Keratinocyte (primary cell): ENCODE measurements at regions not wholly inside any gene's neighbourhood (a gene's known extent, or its start where the extent isn't known, plus 50 kb on each side); places are given as distances from the start of the nearest gene placed in this dataset.

ENCODE experiments used
- DNase-seq: peaks from one replicate; pipeline ENCODE4 v3.0.0-alpha.2; 2011; ENCODE audit warnings: low read depth, missing footprints, low spot score
- FAIRE-seq: peaks from 2 replicates; lab custom pipeline; 2011; peaks lifted over from hg19 to GRCh38; lab: Jason Lieb, UNC
- H2AFZ ChIP-seq: 2 replicates; pipeline ENCODE4 v1.6.0; 2012; ENCODE audit warnings: low read length, control low read depth, inconsistent platforms; ENCODE audit not compliant: control insufficient read depth
- H3K27ac ChIP-seq: 2 replicates; pipeline ENCODE4 v1.5.1; 2011; ENCODE audit warnings: low read length; ENCODE audit not compliant: control insufficient read depth, insufficient read depth
- H3K27me3 ChIP-seq: 3 replicates; pipeline ENCODE4 v1.6.0; 2011; ENCODE audit warnings: low read length; ENCODE audit not compliant: control insufficient read depth, insufficient read depth; ENCODE audit errors: extremely low read depth
- H3K36me3 ChIP-seq, 2 experiments: 2 replicates in 1 of 2; 3 replicates in 1 of 2; pipeline ENCODE4 v1.5.1; 2011; ENCODE audit warnings: low read length in 2 of 2, mild to moderate bottlenecking in 1 of 2; ENCODE audit not compliant: control insufficient read depth in 2 of 2, insufficient read depth in 2 of 2; ENCODE audit errors: extremely low read depth in 1 of 2
- H3K4me1 ChIP-seq: 3 replicates; pipeline ENCODE4 v1.5.1; 2011; ENCODE audit warnings: low read length; ENCODE audit not compliant: control insufficient read depth, insufficient read depth; ENCODE audit errors: extremely low read depth
- H3K4me2 ChIP-seq: 3 replicates; pipeline ENCODE4 v1.6.0; 2011; ENCODE audit warnings: low read depth, low read length; ENCODE audit not compliant: control insufficient read depth, insufficient read depth; ENCODE audit errors: extremely low read depth
- H3K4me3 ChIP-seq, 3 experiments: fragments of 200-600 bp in 1 of 3; sonication (generic) in 1 of 3; 2 replicates in 2 of 3; 3 replicates in 1 of 3; pipeline ENCODE4 v1.5.1; 2011 to 2016; ENCODE audit warnings: low read length in 3 of 3, mild to moderate bottlenecking in 3 of 3, control low read depth in 2 of 3, inconsistent platforms in 1 of 3, low read depth in 1 of 3, mixed read lengths in 1 of 3, mixed run types in 1 of 3, moderate library complexity in 1 of 3; ENCODE audit not compliant: control insufficient read depth in 2 of 3, insufficient read depth in 2 of 3; ENCODE audit errors: extremely low read depth in 1 of 3
- H3K79me2 ChIP-seq: 2 replicates; pipeline ENCODE4 v1.6.0; 2012; ENCODE audit warnings: low read length; ENCODE audit not compliant: control insufficient read depth, insufficient read depth
- H3K9ac ChIP-seq: 3 replicates; pipeline ENCODE4 v1.6.0; 2011; ENCODE audit warnings: low read length; ENCODE audit not compliant: control insufficient read depth, insufficient read depth; ENCODE audit errors: extremely low read depth
- H3K9me1 ChIP-seq: 3 replicates; pipeline ENCODE4 v1.6.0; 2011; ENCODE audit warnings: low read length; ENCODE audit not compliant: control insufficient read depth, insufficient read depth; ENCODE audit errors: extremely low read depth
- H3K9me3 ChIP-seq: 2 replicates; pipeline ENCODE4 v1.5.1; 2012; ENCODE audit warnings: low read depth, low read length; ENCODE audit not compliant: control insufficient read depth
- H4K20me1 ChIP-seq: 3 replicates; pipeline ENCODE4 v1.6.0; 2011; ENCODE audit warnings: low read length; ENCODE audit not compliant: control insufficient read depth, insufficient read depth; ENCODE audit errors: extremely low read depth
- CTCF ChIP-seq, 3 experiments: IDR thresholded peaks in 1 of 3; conservative IDR thresholded peaks in 1 of 3; optimal IDR thresholded peaks in 1 of 3; 2 replicates in 2 of 3; 3 replicates in 1 of 3; pipeline versions ENCODE3 to v1.5.1; 2011; ENCODE audit warnings: low read length in 3 of 3, mild to moderate bottlenecking in 3 of 3, moderate library complexity in 2 of 3, control low read depth in 1 of 3, inconsistent platforms in 1 of 3; ENCODE audit not compliant: insufficient read depth in 2 of 3; ENCODE audit errors: extremely low read depth in 1 of 3
- EZH2 ChIP-seq: IDR thresholded peaks from one replicate; pipeline ENCODE4 v1.6.1; 2012; ENCODE audit warnings: inconsistent platforms, mild to moderate bottlenecking, low read length, moderate library complexity
- dilution Hi-C: fragments of 300-500 bp; cut with MboI; formaldehyde crosslinking; loops from one replicate; pipeline ENCODE4 v1.7.0; 2020; ENCODE audit warnings: low sequenced_read_pairs; ENCODE audit not compliant: extremely low pct_ligation_motif_present

GRCh38 chr10:36066850-36067249 lies 424.8 kb upstream of the FZD8 start:
- Histone ChIP-seq H4K20me1 (no peaks in the 10 kb centered on the region), H3K27ac (no peak overlapping the region), H3K9me3 (peaks cover 12% of the 10 kb centered on the region), H3K4me1 (no peaks in the 10 kb centered on the region), H3K27me3 (no peaks in the 10 kb centered on the region), H3K36me3 (no peaks in the 10 kb centered on the region), H3K4me3 (no peak overlapping the region), H2AFZ (no peak overlapping the region), H3K79me2 (no peaks in the 10 kb centered on the region), H3K4me2 (no peak overlapping the region), H3K9ac (no peak overlapping the region), H3K9me1 (no peaks in the 10 kb centered on the region)
- DNase-seq = no peak
- dilution Hi-C loops = no loop called here
- FAIRE-seq = no peak
- no peak for TF ChIP-seq CTCF (optimal IDR thresholded peaks at IDR 0.05 in 1 of 3, IDR thresholded peaks at IDR 0.05 in 1 of 3, conservative IDR thresholded peaks at IDR 0.05 in 1 of 3; ENCODE audit: extremely low read depth in 1 of 3, insufficient read depth in 2 of 3, low read length in 3 of 3)
- no peak for TF ChIP-seq EZH2

- Histone ChIP-seq H3K9me1 (no peaks in the 10 kb centered on the region), H3K4me2 (no peak overlapping the region), H3K27ac (no peak overlapping the region), H2AFZ (no peak overlapping the region), H3K36me3 (no peaks in the 10 kb centered on the region), H3K79me2 (no peaks in the 10 kb centered on the region), H4K20me1 (no peaks in the 10 kb centered on the region), H3K9me3 (peaks cover 12% of the 10 kb centered on the region), H3K4me3 (no peak overlapping the region), H3K4me1 (no peaks in the 10 kb centered on the region), H3K27me3 (no peaks in the 10 kb centered on the region), H3K9ac (no peak overlapping the region)
- dilution Hi-C loops = no loop called here
- no peak for DNase-seq
- TF ChIP-seq CTCF (optimal IDR thresholded peaks at IDR 0.05 in 1 of 3, IDR thresholded peaks at IDR 0.05 in 1 of 3, conservative IDR thresholded peaks at IDR 0.05 in 1 of 3; ENCODE audit: extremely low read depth in 1 of 3, insufficient read depth in 2 of 3, low read length in 3 of 3) (no peak), EZH2 (no peak)
- FAIRE-seq = no peak
These were observed 424.0 kb upstream of the FZD8 start for GRCh38 chr10:36066102-36066501.
